GM12878 (cell line): ENCODE measurements at regions not wholly inside any gene's neighbourhood (a gene's known extent, or its start where the extent isn't known, plus 50 kb on each side); places are given as distances from the start of the nearest gene placed in this dataset.

ENCODE experiments used
- ATF7 ChIP-seq: fragments of 450-650 bp; IDR thresholded peaks from 2 replicates; pipeline ENCODE4 v1.6.1; 2016; ENCODE audit warnings: low read depth, mild to moderate bottlenecking
- ZNF622 ChIP-seq: fragments of 450-650 bp; IDR thresholded peaks from 2 replicates; pipeline ENCODE4 v1.6.1; 2017; ENCODE audit warnings: mild to moderate bottlenecking, inconsistent platforms
- TF ChIP-seq, protein P1 (sequence below): fragments of 450-650 bp; IDR thresholded peaks from 2 replicates; pipeline ENCODE4 v1.6.1; 2017; ENCODE audit warnings: mild to moderate bottlenecking, moderate library complexity
- TF ChIP-seq, protein P2 (sequence below): fragments of 450-650 bp; formaldehyde crosslinking; IDR thresholded peaks from 2 replicates; pipeline ENCODE4 v1.5.0; 2022; ENCODE audit warnings: mild to moderate bottlenecking, missing genetic modification characterization

DNA sequence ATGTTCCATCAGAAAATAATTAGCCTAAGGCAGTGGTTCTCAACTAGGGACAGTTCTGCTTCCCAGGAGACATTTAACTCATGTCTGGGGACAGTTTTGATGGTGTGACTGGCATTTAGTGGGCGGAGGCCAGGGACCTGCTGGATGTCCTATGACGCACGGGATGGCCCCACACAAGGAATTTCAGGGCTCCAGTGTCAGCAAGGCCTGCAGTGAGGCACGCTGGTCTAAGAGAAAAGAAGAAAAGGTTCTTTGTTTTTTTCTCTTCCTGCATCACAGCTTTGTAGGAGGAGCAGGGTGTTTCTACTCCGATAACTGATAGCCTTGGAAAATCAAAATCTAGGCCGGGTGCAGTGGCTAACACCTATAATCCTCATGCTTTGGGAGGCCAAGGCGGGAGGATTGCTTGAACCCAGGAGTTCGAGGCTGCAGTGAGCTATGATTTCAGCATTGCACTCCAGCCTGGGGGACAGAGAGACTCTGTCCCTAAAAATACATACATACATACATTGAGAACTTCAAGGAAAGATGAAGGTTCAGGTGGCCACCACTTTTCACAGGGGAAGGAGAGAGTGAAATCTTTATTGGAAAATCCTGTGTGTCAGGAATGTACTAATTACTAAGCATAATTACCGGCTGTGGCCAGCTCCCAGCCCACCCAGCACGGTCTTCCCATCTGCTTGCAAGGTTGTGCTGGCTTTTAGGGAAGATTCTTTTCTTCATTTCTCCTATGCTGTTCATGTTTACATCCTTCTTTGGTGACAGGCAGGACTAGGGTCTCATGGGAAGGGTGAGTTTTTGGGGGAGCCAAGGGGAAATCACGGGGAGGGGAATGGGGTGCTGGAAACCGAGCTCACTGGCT is 150.4 kb downstream of the ACTR3B start (continued):
- TF ChIP-seq, protein P1, sequence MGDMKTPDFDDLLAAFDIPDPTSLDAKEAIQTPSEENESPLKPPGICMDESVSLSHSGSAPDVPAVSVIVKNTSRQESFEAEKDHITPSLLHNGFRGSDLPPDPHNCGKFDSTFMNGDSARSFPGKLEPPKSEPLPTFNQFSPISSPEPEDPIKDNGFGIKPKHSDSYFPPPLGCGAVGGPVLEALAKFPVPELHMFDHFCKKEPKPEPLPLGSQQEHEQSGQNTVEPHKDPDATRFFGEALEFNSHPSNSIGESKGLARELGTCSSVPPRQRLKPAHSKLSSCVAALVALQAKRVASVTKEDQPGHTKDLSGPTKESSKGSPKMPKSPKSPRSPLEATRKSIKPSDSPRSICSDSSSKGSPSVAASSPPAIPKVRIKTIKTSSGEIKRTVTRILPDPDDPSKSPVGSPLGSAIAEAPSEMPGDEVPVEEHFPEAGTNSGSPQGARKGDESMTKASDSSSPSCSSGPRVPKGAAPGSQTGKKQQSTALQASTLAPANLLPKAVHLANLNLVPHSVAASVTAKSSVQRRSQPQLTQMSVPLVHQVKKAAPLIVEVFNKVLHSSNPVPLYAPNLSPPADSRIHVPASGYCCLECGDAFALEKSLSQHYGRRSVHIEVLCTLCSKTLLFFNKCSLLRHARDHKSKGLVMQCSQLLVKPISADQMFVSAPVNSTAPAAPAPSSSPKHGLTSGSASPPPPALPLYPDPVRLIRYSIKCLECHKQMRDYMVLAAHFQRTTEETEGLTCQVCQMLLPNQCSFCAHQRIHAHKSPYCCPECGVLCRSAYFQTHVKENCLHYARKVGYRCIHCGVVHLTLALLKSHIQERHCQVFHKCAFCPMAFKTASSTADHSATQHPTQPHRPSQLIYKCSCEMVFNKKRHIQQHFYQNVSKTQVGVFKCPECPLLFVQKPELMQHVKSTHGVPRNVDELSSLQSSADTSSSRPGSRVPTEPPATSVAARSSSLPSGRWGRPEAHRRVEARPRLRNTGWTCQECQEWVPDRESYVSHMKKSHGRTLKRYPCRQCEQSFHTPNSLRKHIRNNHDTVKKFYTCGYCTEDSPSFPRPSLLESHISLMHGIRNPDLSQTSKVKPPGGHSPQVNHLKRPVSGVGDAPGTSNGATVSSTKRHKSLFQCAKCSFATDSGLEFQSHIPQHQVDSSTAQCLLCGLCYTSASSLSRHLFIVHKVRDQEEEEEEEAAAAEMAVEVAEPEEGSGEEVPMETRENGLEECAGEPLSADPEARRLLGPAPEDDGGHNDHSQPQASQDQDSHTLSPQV: no peak
- TF ChIP-seq, protein P2, sequence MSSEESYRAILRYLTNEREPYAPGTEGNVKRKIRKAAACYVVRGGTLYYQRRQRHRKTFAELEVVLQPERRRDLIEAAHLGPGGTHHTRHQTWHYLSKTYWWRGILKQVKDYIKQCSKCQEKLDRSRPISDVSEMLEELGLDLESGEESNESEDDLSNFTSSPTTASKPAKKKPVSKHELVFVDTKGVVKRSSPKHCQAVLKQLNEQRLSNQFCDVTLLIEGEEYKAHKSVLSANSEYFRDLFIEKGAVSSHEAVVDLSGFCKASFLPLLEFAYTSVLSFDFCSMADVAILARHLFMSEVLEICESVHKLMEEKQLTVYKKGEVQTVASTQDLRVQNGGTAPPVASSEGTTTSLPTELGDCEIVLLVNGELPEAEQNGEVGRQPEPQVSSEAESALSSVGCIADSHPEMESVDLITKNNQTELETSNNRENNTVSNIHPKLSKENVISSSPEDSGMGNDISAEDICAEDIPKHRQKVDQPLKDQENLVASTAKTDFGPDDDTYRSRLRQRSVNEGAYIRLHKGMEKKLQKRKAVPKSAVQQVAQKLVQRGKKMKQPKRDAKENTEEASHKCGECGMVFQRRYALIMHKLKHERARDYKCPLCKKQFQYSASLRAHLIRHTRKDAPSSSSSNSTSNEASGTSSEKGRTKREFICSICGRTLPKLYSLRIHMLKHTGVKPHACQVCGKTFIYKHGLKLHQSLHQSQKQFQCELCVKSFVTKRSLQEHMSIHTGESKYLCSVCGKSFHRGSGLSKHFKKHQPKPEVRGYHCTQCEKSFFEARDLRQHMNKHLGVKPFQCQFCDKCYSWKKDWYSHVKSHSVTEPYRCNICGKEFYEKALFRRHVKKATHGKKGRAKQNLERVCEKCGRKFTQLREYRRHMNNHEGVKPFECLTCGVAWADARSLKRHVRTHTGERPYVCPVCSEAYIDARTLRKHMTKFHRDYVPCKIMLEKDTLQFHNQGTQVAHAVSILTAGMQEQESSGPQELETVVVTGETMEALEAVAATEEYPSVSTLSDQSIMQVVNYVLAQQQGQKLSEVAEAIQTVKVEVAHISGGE (CRISPR knock-in tag): no peak
- TF ChIP-seq ATF7: no peak
- TF ChIP-seq ZNF622: no peak
